OCI-LY3 (cell line): ENCODE measurements at regions not wholly inside any gene's neighbourhood (a gene's known extent, or its start where the extent isn't known, plus 50 kb on each side); places are given as distances from the start of the nearest gene placed in this dataset.

Experiments used
- H2AFZ ChIP-seq: fragments of 200-600, 300-600 bp; shearing (Covaris generic); 2 replicates; pipeline ENCODE4 v1.6.0; 2014; ENCODE audit warnings: antibody characterized with exemption, low read depth, low read length
- H3K27ac ChIP-seq: fragments of 200-600, 300-600 bp; sonication (generic); 2 replicates; pipeline ENCODE4 v1.5.1; 2014; ENCODE audit warnings: mild to moderate bottlenecking, low read length, moderate library complexity, mixed read lengths
- H3K27me3 ChIP-seq: fragments of 200-600, 300-600 bp; sonication (generic); 2 replicates; pipeline ENCODE4 v1.6.1; 2014; ENCODE audit warnings: low read depth, low read length, mixed read lengths
- H3K36me3 ChIP-seq: fragments of 200-600, 300-600 bp; sonication (generic); replicated peaks from 2 replicates; pipeline ENCODE3; 2014; ENCODE audit warnings: low read depth, low read length, mixed read lengths
- H3K4me1 ChIP-seq: fragments of 300-600, 200-600 bp; sonication (generic); 2 replicates; pipeline ENCODE4 v1.6.1; 2014; ENCODE audit warnings: low read length, mixed read lengths
- H3K4me2 ChIP-seq: fragments of 200-600, 300-600 bp; sonication (generic); 2 replicates; pipeline ENCODE4 v1.6.1; 2014; ENCODE audit warnings: low read length, mixed read lengths
- H3K4me3 ChIP-seq: fragments of 300-600, 200-600 bp; sonication (generic); 2 replicates; pipeline ENCODE4 v1.5.1; 2014; ENCODE audit warnings: antibody characterized with exemption, mild to moderate bottlenecking, low read length, moderate library complexity
- H3K79me2 ChIP-seq: fragments of 300-600, 200-600 bp; shearing (Covaris generic); 2 replicates; pipeline ENCODE4 v1.6.1; 2014; ENCODE audit warnings: mild to moderate bottlenecking, low read length, mixed read lengths
- H3K9ac ChIP-seq: fragments of 300-600, 200-600 bp; shearing (Covaris generic); 2 replicates; pipeline ENCODE4 v1.6.0; 2014; ENCODE audit warnings: mild to moderate bottlenecking, low read length, moderate library complexity
- H3K9me3 ChIP-seq: fragments of 200-600, 300-600 bp; shearing (Covaris generic); 2 replicates; pipeline ENCODE4 v1.6.1; 2014; ENCODE audit warnings: low read length, mixed read lengths; ENCODE audit not compliant: insufficient read depth
- H4K20me1 ChIP-seq: fragments of 200-600, 300-600 bp; sonication (generic); 2 replicates; pipeline ENCODE4 v1.6.1; 2016; ENCODE audit warnings: low read length, mixed read lengths; ENCODE audit not compliant: insufficient read depth
- CTCF ChIP-seq: fragments of 200-600, 300-600 bp; sonication (generic); IDR thresholded peaks from 2 replicates; pipeline ENCODE4 v1.5.1; 2014; ENCODE audit warnings: antibody characterized with exemption, low read length, low read depth
- EZH2phosphoT487 ChIP-seq: fragments of 200-600 bp; shearing (Covaris generic); IDR thresholded peaks from 2 replicates; pipeline ENCODE4 v1.6.1; 2018; ENCODE audit warnings: antibody characterized with exemption, mixed run types, low read depth

- Histone ChIP-seq H3K4me1 (no peaks in the 10 kb centered on the region), H3K9me3 (no peaks in the 10 kb centered on the region), H3K9ac (no peak overlapping the region), H3K27me3 (no peaks in the 10 kb centered on the region), H3K36me3 (no peaks in the 10 kb centered on the region), H4K20me1 (no peaks in the 10 kb centered on the region), H3K79me2 (no peaks in the 10 kb centered on the region), H2AFZ (no peak overlapping the region), H3K4me3 (no peak overlapping the region), H3K27ac (no peak overlapping the region), H3K4me2 (no peak overlapping the region)
- no peak for TF ChIP-seq EZH2phosphoT487
- TF ChIP-seq CTCF, result no peak
Measured at GRCh38 chrX:8075636-8076035, 95.4 kb downstream of the VCX2 start.

GRCh38 chrX:8067754-8068462 is 103.2 kb downstream of the VCX2 start:
- TF ChIP-seq CTCF (no peak), EZH2phosphoT487 (no peak)
- no peaks in the 10 kb centered on the region for H3K9me3 ChIP-seq
- no peak overlapping the region for H3K9ac ChIP-seq
- no peaks in the 10 kb centered on the region for H3K27me3 ChIP-seq
- no peaks in the 10 kb centered on the region for H4K20me1 ChIP-seq
- H3K4me2 ChIP-seq, result no peak overlapping the region
- no peak overlapping the region for H3K27ac ChIP-seq
- H3K36me3 ChIP-seq, result no peaks in the 10 kb centered on the region
- no peaks in the 10 kb centered on the region for H3K4me1 ChIP-seq
- no peaks in the 10 kb centered on the region for H3K79me2 ChIP-seq
- H3K4me3 ChIP-seq, result no peak overlapping the region
- H2AFZ ChIP-seq, result no peak overlapping the region

GRCh38 chrX:8052909-8053308 is 118.2 kb downstream of the VCX2 start:
- Histone ChIP-seq H3K9me3 (no peaks in the 10 kb centered on the region), H3K4me3 (no peak overlapping the region), H3K36me3 (no peaks in the 10 kb centered on the region), H3K4me2 (no peak overlapping the region), H3K27me3 (no peaks in the 10 kb centered on the region), H3K4me1 (no peaks in the 10 kb centered on the region; the same call in 1 of the 2 replicates), H3K27ac (no peak overlapping the region), H3K9ac (no peak overlapping the region), H2AFZ (no peak overlapping the region), H4K20me1 (no peaks in the 10 kb centered on the region), H3K79me2 (no peaks in the 10 kb centered on the region)
- no peak for TF ChIP-seq EZH2phosphoT487
- TF ChIP-seq CTCF, result no peak

- Histone ChIP-seq H3K4me1 (no peaks in the 10 kb centered on the region; the same call in 1 of the 2 replicates), H3K9me3 (no peaks in the 10 kb centered on the region), H2AFZ (no peak overlapping the region), H3K9ac (no peak overlapping the region), H3K36me3 (no peaks in the 10 kb centered on the region), H4K20me1 (no peaks in the 10 kb centered on the region), H3K27ac (no peak overlapping the region), H3K4me2 (no peak overlapping the region), H3K27me3 (no peaks in the 10 kb centered on the region), H3K4me3 (no peak overlapping the region), H3K79me2 (no peaks in the 10 kb centered on the region)
- TF ChIP-seq CTCF (no peak), EZH2phosphoT487 (no peak)
Measured at GRCh38 chrX:8049827-8050226, 121.2 kb downstream of the VCX2 start.
